PC-3 (cell line): ENCODE measurements at regions not wholly inside any gene's neighbourhood (a gene's known extent, or its start where the extent isn't known, plus 50 kb on each side); places are given as distances from the start of the nearest gene placed in this dataset.

Experiments
- EZH2 ChIP-seq: fragments of 300-600 bp; sonication (generic); IDR thresholded peaks from one replicate; pipeline ENCODE4 v1.6.1; 2017; ENCODE audit warnings: antibody characterized with exemption, mild to moderate bottlenecking, low read length; ENCODE audit not compliant: unreplicated experiment
- TF ChIP-seq, protein P1 (sequence below): fragments of 300-600 bp; sonication (generic); conservative IDR thresholded peaks from 2 replicates; pipeline ENCODE4 v1.5.1; 2017; ENCODE audit warnings: antibody characterized with exemption, low read depth, mild to moderate bottlenecking, low read length

DNA sequence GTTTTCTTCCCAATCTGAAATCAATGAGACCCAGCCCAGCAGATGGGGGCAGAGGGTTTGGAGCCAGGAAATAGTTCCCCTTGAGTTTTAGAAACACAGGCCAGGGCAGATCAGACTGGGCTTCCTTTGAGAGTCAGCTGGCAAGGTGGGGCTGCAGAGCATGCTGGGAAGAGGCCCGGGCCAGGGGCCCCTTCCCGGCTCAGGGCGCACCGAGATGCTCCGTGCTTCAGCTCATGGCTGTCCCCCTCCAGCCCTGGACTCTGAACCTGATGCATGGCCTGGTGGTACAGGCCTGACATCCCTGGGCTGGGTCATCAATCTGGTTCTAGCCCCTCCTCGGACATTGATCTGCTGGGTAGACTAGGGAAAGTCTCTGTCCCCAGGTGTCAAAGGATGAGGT, 65.1 kb upstream of the RUNX3 start:
- TF ChIP-seq, protein P1, sequence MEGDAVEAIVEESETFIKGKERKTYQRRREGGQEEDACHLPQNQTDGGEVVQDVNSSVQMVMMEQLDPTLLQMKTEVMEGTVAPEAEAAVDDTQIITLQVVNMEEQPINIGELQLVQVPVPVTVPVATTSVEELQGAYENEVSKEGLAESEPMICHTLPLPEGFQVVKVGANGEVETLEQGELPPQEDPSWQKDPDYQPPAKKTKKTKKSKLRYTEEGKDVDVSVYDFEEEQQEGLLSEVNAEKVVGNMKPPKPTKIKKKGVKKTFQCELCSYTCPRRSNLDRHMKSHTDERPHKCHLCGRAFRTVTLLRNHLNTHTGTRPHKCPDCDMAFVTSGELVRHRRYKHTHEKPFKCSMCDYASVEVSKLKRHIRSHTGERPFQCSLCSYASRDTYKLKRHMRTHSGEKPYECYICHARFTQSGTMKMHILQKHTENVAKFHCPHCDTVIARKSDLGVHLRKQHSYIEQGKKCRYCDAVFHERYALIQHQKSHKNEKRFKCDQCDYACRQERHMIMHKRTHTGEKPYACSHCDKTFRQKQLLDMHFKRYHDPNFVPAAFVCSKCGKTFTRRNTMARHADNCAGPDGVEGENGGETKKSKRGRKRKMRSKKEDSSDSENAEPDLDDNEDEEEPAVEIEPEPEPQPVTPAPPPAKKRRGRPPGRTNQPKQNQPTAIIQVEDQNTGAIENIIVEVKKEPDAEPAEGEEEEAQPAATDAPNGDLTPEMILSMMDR = no peak
- TF ChIP-seq EZH2 = no peak
